ENCODE measurements at regions not wholly inside any gene's neighbourhood (a gene's known extent, or its start where the extent isn't known, plus 50 kb on each side); places are given as distances from the start of the nearest gene placed in this dataset.

DNA sequence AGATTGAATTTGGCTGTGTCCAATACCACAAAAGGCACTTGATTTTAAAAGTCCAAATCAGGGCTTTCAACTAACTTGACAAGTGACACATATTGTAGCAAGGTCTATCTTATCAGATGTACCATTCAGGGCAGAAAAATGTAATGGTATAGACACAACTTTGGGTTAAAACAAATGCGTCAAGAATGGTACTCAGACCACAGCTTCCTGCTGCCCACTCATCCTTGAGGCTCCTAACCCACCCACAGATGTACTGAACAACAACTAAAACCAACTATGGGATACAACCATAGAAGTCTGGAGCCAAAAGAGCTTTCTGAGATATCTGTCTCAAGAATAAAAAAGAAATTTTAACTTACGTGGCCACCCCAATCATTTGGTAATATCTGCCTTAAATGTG, 105.2 kb downstream of the RBM43 start:
- Histone ChIP-seq H3K9me3 (no peaks in the 10 kb centered on the region), H3K4me3 (ENCODE audit: low read depth, low read length) (no peak overlapping the region), H3K4me1 (no peaks in the 10 kb centered on the region), H3K27me3 (replicated peaks; ENCODE audit: control insufficient read depth, insufficient read depth, low read length) (no peaks in the 10 kb centered on the region), H3K36me3 (ENCODE audit: control insufficient read depth, insufficient read depth, low read length) (no peaks in the 10 kb centered on the region)
- ChIA-PET POLR2A (no interaction called here), CTCF (no interaction called here)
- Mint-ChIP-seq H3K27me3 (ENCODE audit: insufficient read depth, unreplicated experiment) (peaks cover 18% of the 10 kb centered on the region), H3K36me3 (ENCODE audit: insufficient read depth, unreplicated experiment) (no peaks in the 10 kb centered on the region), H3K4me3 (ENCODE audit: unreplicated experiment) (no peak overlapping the region), H3K9me3 (ENCODE audit: unreplicated experiment) (no peaks in the 10 kb centered on the region), H3K4me1 (ENCODE audit: low read depth, unreplicated experiment) (no peaks in the 10 kb centered on the region), H3K27ac (ENCODE audit: unreplicated experiment) (no peak overlapping the region)
- DNase-seq = no peak
- intact Hi-C loops (cut with micrococcal nuclease; ENCODE audit: unreplicated experiment) = no loop called here
- BruUV-seq (replicated peaks) = no TSS peak
- TF ChIP-seq, protein P1, sequence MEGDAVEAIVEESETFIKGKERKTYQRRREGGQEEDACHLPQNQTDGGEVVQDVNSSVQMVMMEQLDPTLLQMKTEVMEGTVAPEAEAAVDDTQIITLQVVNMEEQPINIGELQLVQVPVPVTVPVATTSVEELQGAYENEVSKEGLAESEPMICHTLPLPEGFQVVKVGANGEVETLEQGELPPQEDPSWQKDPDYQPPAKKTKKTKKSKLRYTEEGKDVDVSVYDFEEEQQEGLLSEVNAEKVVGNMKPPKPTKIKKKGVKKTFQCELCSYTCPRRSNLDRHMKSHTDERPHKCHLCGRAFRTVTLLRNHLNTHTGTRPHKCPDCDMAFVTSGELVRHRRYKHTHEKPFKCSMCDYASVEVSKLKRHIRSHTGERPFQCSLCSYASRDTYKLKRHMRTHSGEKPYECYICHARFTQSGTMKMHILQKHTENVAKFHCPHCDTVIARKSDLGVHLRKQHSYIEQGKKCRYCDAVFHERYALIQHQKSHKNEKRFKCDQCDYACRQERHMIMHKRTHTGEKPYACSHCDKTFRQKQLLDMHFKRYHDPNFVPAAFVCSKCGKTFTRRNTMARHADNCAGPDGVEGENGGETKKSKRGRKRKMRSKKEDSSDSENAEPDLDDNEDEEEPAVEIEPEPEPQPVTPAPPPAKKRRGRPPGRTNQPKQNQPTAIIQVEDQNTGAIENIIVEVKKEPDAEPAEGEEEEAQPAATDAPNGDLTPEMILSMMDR (IDR thresholded peaks at IDR 0.05; ENCODE audit: insufficient read depth in 1 of 2, low read depth in 1 of 2, low read length in 1 of 2, severe bottlenecking in 1 of 2, unreplicated experiment in 1 of 2) = no peak

DNA sequence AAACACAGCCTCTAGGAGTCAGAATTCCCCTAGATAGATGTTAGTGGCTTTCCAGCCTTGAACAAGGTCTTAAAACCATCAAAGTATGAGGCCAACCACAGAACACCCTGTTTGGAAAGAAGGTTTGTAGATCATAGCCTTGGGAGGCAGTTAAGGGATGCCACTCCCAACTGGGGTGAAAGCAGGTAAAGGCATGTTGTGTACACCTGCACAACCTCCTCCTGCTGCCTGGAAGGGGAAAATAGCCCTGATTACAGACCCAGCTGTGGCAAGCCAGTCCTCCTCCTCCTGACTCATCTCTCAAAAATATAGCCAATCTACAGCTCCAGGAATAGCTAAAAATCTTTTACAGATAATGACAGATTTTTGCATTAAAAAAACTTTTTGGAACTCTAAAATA, 108.1 kb downstream of the RBM43 start:
- no peak for DNase-seq
- Histone ChIP-seq H3K36me3 (ENCODE audit: control insufficient read depth, insufficient read depth, low read length) (no peaks in the 10 kb centered on the region), H3K4me3 (ENCODE audit: low read depth, low read length) (no peak overlapping the region), H3K27me3 (replicated peaks; ENCODE audit: control insufficient read depth, insufficient read depth, low read length) (no peaks in the 10 kb centered on the region), H3K4me1 (no peaks in the 10 kb centered on the region), H3K9me3 (no peaks in the 10 kb centered on the region)
- Mint-ChIP-seq H3K27me3 (ENCODE audit: insufficient read depth, unreplicated experiment) (peaks cover 19% of the 10 kb centered on the region), H3K4me3 (ENCODE audit: unreplicated experiment) (no peak overlapping the region), H3K36me3 (ENCODE audit: insufficient read depth, unreplicated experiment) (no peaks in the 10 kb centered on the region), H3K27ac (ENCODE audit: unreplicated experiment) (no peak overlapping the region), H3K9me3 (ENCODE audit: unreplicated experiment) (no peaks in the 10 kb centered on the region), H3K4me1 (ENCODE audit: low read depth, unreplicated experiment) (no peaks in the 10 kb centered on the region)
- no TSS peak for BruUV-seq (replicated peaks)
- CTCF ChIA-PET = no interaction called here
- TF ChIP-seq, protein P1 (IDR thresholded peaks at IDR 0.05; ENCODE audit: insufficient read depth in 1 of 2, low read depth in 1 of 2, low read length in 1 of 2, severe bottlenecking in 1 of 2, unreplicated experiment in 1 of 2) = no peak
- POLR2A ChIA-PET = no interaction called here
- intact Hi-C loops (cut with micrococcal nuclease; ENCODE audit: unreplicated experiment) = no loop called here

DNA sequence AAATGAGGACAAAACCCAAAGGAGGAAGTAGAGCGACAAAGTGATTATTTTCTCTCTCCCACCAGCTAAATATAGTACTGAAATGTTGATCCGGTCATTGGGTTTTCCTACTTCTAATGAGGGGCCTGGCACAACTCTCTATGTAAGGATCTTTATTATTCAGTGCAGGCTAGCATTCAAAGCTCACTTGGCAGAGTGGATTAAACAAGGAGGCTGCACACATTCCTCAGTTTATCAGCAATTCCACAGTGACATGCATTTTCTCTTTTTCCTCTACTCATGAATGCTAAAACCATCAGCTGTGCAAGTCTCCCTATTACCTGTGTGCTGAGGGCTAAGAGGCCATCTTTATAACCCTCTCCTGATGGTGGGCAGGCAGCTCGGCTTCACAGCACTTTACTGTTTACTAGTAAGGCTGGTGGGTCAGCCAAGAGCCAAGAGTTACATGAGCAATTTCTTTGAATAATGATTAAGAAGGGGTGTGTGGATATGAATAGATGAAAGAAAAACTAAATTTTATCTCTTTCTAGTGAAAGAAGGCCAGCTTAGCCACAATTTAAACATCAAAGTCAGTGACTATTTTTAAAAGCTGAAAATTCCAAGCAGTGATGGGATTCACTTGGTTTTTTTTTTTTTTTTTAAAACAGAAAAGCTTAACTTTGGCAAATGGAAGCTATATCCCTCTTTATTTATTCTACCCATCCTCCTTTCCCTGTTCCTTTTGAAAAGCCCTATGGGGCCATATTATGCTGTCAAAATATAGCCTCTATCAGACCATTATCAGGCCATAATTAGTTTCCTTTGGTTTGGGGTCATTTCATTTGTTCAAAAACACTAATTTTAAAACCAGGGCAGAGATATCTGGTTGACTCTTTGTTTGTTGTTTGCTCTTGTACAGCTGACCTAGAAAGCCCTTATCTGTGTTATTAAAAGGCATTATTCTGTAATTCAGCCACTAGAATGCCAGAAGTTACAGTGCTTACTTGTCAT, 111.0 kb downstream of the RBM43 start:
- Mint-ChIP-seq H3K27ac (ENCODE audit: unreplicated experiment) (no peak overlapping the region), H3K4me1 (ENCODE audit: low read depth, unreplicated experiment) (no peaks in the 10 kb centered on the region), H3K4me3 (ENCODE audit: unreplicated experiment) (no peak overlapping the region), H3K9me3 (ENCODE audit: unreplicated experiment) (no peaks in the 10 kb centered on the region), H3K27me3 (ENCODE audit: insufficient read depth, unreplicated experiment) (peaks cover 14% of the 10 kb centered on the region), H3K36me3 (ENCODE audit: insufficient read depth, unreplicated experiment) (no peaks in the 10 kb centered on the region)
- intact Hi-C loops (cut with micrococcal nuclease; ENCODE audit: unreplicated experiment) = no loop called here
- H3K36me3 ChIP-seq (ENCODE audit: control insufficient read depth, insufficient read depth, low read length) = no peaks in the 10 kb centered on the region
- ChIA-PET POLR2A (no interaction called here), CTCF (no interaction called here)
- TF ChIP-seq, protein P1 (IDR thresholded peaks at IDR 0.05; ENCODE audit: insufficient read depth in 1 of 2, low read depth in 1 of 2, low read length in 1 of 2, severe bottlenecking in 1 of 2, unreplicated experiment in 1 of 2) = no peak
- H3K27me3 ChIP-seq (replicated peaks; ENCODE audit: control insufficient read depth, insufficient read depth, low read length) = no peaks in the 10 kb centered on the region
- H3K9me3 ChIP-seq = no peaks in the 10 kb centered on the region
- BruUV-seq (replicated peaks) = no TSS peak
- H3K4me3 ChIP-seq (ENCODE audit: low read depth, low read length) = no peak overlapping the region
- no peaks in the 10 kb centered on the region for H3K4me1 ChIP-seq
- DNase-seq = no peak
